Anterior cingulate cortex (tissue), 58 donors: ENCODE measurements at regions not wholly inside any gene's neighbourhood (a gene's known extent, or its start where the extent isn't known, plus 50 kb on each side); places are given as distances from the start of the nearest gene placed in this dataset.

Experiments used
- DNase-seq, 58 donors: peaks; one replicate each; lab custom pipeline; 2025; lab: John Stamatoyannopoulos, UW

- DNase-seq = no peak
Observed at GRCh38 chr15:93271871-93272270, 182.9 kb upstream of the RGMA start.

DNA sequence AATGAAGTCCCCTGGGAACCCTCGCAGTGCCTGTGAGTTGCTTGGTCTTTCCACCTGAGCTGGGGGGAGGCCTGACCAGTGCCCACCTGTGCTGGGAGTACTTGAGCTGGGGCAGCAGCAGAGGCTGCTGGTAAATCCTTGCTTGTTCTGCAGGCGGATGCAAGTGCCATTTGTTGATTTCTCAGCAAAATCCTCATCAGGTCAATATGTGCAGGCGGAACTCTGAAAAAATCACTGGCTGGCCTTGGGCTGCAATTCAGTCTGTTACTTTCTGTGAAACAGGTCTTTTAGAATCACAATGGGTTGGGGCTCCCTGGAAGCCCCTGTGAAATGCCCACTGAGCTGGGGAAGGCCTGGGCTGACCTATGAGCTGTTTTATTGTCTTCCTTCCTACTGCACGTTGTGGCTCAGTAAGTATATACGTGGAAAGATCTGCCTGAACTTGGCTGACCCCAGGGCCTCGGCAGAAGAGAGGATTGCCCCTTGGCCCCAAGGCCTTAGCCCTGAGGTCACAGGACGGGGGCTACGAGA, 182.0 kb upstream of the RGMA start:
- DNase-seq = no peak

DNA sequence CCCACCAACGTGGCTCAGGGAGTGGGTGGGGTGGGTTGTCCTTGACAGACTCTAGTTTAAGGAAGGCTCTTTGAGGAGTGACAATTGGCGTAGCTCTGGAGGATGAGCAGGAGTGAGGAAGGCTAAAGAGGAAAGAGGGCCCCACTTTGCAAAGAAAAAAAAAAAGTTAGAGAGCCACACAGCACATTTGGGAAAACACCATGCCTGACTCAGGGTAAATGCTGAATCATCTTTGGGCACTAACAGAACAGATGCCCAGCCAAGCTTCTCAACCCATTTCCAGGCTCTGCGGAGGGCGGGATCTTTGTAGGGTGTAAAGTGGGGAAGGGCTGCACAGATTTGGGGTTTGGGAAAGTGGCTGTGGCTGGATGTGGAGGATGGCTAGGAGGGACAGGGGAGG, 179.1 kb upstream of the RGMA start:
- no peak for DNase-seq

DNA sequence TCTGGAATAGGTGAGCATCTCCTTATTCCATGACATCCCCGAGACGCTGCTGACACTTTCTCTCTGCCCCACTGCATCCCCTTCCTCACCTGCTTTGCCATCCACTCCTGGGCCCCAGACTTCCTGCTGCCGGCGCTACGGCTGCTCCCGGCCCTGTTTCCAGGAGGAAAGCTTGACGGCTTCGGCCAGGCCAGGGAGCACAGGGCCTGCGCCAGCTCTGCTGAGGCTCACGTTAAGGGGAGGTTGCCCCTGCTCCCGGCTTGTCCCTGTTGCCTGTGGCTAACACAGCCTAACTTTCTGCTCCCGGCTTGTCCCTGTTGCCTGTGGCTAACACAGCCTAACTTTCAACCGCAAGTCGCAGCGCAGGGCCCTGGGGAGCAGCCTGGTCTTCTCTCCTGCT, 177.3 kb upstream of the RGMA start:
- no peak for DNase-seq

DNA sequence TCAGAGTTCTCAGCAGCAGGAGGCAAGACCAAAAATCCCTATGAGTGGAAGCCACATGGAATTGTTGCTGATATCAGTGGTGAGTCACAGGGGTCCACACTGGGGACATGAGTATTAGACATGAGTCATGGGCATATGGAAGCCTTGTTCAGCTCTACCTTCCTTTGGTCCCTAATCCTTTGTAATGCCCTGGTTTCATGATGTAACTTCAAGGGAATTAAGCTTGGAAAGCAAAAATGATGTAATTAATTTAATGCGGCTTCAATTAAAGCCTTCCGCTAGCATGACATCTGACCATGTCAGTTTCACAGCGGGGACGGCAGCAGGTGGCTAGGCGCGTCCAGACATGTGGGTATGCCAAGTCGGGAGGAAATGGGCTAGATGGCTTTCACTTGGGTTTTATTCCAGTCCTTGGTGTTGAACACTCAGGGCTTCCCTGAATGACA, 176.1 kb upstream of the RGMA start:
- no peak for DNase-seq

- no peak for DNase-seq
Observed at GRCh38 chr15:93261845-93262244, 172.8 kb upstream of the RGMA start.

DNA sequence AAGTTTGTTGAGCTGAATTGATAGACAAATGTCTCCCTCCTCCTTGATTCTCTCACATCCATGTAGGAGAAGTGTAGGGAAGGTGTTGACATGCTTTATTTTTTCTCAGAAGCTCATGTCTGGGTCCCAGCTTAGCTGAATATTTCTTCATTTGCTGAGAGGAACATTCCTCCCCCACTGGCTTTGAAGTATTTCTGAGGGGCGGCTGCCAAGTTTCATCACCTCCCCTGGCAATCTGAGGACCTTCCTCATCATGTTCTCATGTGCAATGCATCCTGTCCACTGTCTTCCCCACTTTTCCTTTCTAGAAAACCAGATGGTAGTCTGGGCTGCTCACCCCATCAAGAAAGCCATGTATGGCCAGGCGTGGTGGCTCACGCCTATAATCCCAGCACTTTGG, 168.9 kb upstream of the RGMA start:
- DNase-seq = no peak

GRCh38 chr15:93253681-93254080, 164.7 kb upstream of the RGMA start:
- no peak for DNase-seq

- DNase-seq = no peak
Observed at GRCh38 chr15:93252780-93253179, 163.8 kb upstream of the RGMA start.

GRCh38 chr15:93250950-93251349, 161.9 kb upstream of the RGMA start:
- no peak for DNase-seq

GRCh38 chr15:93250209-93250608, 161.2 kb upstream of the RGMA start:
- DNase-seq = no peak

DNA sequence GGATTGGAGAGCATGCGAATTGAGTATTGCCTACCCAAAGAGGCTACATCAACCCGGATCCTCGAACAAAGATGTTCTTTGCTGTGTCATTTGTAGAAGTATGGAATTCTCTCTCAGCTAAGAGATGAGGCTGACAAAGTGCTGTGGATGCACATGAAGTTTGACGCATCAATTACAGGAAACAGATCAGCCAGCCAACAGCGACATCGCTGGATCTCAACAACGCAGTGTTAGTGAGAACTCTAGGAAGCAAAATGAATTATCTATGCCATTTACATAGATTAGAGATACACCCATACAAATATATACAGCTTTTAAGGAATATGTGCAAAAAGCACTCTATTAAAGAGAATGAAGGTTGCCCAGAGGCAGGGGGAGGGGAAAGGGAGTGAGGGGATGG, 160.6 kb upstream of the RGMA start:
- DNase-seq = no peak

DNA sequence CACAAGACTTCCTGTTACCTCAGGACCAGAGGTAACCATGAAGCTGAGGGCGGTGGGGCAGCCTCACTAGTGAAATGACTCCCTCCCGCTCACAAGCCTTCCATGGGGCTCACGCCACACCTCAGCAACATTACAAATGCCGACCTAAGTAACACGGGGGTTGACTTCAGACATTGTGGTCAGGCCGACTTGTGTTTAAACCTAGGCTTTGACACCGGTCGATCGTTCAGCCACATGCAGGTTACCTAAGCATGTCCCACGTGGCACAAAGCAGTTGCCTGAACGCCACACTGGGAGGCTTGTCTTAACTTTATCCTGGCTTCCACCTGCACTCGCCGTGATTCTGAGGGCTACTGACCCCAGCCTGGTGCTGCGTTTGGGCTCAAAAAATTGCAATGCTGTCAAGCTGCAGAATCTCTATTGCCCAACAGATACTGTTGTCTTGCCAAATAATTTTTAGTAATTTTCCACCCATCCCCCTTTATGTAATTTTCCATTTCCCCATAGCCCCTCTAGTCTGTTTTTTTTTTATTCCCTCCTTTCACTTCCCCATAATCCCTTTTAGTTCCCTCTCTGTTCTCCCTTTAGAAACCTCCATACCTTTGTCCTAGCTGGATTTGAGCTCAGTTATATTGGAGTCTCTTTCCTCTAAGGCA, 158.6 kb upstream of the RGMA start:
- DNase-seq = no peak

DNA sequence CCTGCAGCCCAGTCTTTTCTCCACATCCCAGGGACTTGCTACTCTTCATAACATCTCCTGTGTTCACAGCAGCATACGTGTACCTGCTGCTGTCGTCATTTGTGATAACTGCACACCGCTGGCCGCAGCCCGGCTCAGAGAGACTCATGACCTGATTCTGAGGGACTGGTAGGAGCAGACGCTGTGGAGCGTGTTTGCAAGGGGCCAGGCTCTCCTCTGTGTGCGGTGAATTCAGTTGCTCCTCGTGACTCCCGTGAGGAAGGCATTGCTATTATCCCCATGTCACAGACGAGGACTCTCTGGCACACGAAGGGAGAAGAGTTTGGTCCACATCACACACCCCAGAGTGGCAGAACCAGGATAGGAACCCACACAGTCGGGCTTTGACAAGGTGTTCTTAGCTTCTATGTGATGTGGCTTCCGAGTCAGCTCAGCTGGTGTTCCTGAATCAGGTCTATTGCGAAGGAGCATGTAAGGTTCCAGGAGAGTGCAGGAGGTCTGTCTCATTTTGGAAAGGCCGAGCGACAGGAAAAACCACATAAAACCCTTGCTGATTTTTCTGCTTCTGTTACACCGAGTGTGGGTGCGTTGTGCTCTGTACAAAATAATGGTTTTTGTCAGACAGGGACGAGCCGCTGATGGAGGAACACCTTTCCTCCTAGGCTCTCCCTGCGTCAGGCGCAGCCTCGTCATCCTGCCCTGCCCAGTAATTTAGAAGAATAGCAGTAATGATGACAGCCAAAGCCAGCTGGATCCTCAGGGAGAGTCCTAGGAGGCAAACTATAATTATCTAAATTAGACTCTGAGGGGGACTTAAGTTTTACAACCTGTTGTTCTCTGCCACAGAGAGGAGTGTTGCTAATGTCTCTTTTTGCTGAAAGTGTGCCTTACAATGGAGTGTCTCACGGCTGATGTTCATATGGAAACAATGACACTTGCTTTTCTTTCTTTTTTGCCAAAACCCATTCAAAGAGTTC, 157.5 kb upstream of the RGMA start:
- DNase-seq = no peak

GRCh38 chr15:93245661-93246042, 156.6 kb upstream of the RGMA start:
- no peak for DNase-seq

DNA sequence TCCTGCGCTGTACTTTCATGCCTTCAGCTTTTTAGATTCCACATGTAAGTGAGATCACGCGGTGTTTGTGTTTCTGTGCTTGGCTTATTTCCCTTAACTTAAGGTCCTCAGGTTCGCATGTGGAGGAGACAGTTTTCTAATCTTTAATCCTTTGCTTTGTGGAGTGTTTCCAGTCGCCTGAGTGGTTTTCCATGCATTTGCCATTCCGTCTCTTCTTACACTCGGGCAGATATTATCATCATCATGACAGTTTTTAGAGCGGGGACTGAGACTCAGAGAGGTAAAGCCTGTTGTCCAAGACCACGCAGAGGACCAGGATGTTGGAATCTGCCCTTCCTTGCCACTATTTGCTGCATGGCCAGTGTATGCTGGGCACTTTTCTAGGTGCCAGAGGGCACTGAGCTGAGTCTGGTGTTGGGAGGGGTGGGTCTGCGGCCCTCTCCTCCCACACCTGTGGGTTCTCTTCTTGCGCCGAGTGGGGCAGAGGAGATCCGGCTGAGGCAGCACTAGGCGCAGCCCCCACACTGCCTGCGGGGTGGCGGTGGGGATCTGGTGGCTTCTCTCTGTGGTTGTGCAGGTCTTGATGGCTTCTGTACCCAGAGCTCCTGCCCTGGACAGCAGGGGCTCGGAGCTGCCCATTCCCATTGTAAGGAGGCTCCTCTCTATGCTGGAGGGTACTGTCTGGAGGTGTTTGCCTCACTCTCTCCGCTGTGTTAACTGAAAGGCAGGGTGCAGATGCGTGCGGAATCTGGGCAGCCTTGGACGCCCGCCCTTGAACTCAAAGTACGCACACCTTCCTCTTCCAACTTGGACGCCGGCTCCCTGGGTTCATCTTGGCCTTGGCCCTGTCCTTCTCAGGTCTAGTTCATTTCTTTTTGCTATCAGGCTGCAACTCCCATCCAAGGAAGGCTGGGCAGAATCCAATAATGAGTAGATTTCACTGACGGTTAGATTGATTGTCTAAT, 156.0 kb upstream of the RGMA start:
- no peak for DNase-seq

GRCh38 chr15:93243573-93243972, 154.6 kb upstream of the RGMA start:
- DNase-seq = no peak

GRCh38 chr15:93241696-93242585, 152.9 kb upstream of the RGMA start:
- DNase-seq = no peak

DNA sequence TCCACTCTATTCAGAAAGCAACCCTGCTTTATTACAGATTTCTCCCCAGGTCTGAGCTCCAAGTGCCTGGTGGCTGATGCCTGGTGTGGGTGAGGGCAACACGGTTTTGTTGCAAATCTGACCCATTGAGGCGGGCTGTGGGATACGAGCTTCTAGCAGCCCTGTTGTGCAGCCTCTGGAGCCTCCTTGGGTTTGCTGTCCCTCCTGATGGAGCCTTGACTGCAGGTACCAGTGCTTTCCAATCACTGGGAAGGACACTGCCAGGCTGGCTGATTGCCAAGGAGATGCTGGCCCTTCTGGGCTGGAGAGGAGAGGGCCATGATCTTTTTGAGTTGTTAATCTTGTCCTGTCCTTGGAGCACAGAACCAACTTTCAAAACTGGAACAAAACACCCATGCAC, 151.0 kb upstream of the RGMA start:
- no peak for DNase-seq
